Immature natural killer cell (primary cell): ENCODE measurements at regions not wholly inside any gene's neighbourhood (a gene's known extent, or its start where the extent isn't known, plus 50 kb on each side); places are given as distances from the start of the nearest gene placed in this dataset.

Source experiments
- DNase-seq, 3 donors: peaks; one replicate each; pipeline ENCODE4 v3.0.0; 2022; ENCODE audit warnings: mixed read lengths in 1 of 3
- H3K27ac Mint-ChIP-seq, 6 donors: one replicate each; pipeline ENCODE4 v1.8.0; 2020; ENCODE audit warnings: mixed read lengths in 6 of 6, mild to moderate bottlenecking in 5 of 6, inconsistent platforms in 4 of 6, moderate library complexity in 3 of 6
- H3K27me3 Mint-ChIP-seq, 3 donors: one replicate each; pipeline ENCODE4 v1.8.0; 2020 to 2021; ENCODE audit warnings: low read depth in 3 of 3, mild to moderate bottlenecking in 3 of 3, mixed read lengths in 3 of 3, moderate library complexity in 3 of 3, inconsistent platforms in 1 of 3
- H3K36me3 Mint-ChIP-seq, 3 donors: one replicate each; pipeline ENCODE4 v1.8.0; 2020; ENCODE audit warnings: mixed read lengths in 3 of 3, inconsistent platforms in 2 of 3, mild to moderate bottlenecking in 2 of 3
- H3K4me1 Mint-ChIP-seq, 2 donors: one replicate each; pipeline ENCODE4 v1.8.0; 2020; ENCODE audit warnings: inconsistent platforms in 2 of 2, mild to moderate bottlenecking in 2 of 2, mixed read lengths in 2 of 2, moderate library complexity in 1 of 2
- H3K4me3 Mint-ChIP-seq, 5 donors: one replicate each; pipeline ENCODE4 v1.8.0; 2020; ENCODE audit warnings: mild to moderate bottlenecking in 5 of 5, mixed read lengths in 5 of 5, inconsistent platforms in 3 of 5, moderate library complexity in 3 of 5
- H3K9me3 Mint-ChIP-seq, 6 donors: one replicate each; pipeline ENCODE4 v1.8.0; 2020; ENCODE audit warnings: mild to moderate bottlenecking in 6 of 6, mixed read lengths in 6 of 6, inconsistent platforms in 4 of 6, moderate library complexity in 3 of 6

- H3K27ac Mint-ChIP-seq, result no peak overlapping the region
- H3K36me3 Mint-ChIP-seq, result no peaks in the 10 kb centered on the region
- H3K9me3 Mint-ChIP-seq, result peaks cover 0 to 2% (median 0%) of the 10 kb centered on the region in 6 donors
- no peak for DNase-seq
- no peak overlapping the region for H3K4me3 Mint-ChIP-seq
- H3K27me3 Mint-ChIP-seq, result peaks cover 0 to 5% (median 3%) of the 10 kb centered on the region in 3 donors
- no peaks in the 10 kb centered on the region for H3K4me1 Mint-ChIP-seq
These were observed 202.8 kb downstream of the EMX2 start for GRCh38 chr10:117745301-117745700.

DNA sequence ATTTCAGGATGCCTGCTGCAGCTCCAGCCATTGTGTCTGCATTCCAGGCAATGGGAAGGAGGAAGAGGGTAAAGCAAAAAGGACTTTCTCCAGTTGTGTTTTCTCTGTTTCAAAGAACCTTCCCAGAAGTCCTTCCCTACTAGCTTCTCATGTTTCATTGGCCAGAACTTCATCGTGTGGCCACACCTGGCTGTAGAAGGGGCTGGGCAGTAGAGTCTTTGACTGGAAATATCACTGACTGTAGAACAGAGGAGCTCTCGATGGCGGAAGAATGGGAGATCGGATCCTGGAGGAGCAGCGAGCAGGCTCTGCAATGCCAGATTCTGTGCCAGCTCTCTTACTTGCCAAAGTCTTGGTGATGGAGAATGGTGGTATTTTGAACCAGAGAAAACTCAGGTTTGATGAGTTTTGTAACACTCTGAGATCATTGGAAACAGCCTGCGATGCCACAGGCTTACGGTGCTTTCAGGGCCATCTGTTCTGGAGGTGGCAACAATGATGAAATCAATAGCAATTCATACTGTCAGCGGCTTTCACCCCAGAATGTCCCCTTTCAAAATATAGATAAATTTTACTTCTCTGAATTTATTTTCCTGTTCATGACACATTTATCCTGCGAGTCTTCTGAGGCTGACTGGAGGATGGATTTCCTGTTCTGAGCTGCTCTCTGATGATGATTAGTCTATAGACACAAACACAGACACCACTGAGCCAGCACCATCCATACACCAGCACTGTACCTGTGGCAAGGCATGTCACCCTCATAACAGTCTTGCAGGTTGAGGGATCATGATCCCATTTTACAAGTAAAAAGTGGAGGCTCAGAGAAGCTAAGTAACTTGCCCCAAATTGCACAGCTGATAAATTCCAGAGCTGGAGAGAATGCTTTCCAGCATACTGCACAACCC is 204.2 kb downstream of the EMX2 start:
- Mint-ChIP-seq H3K4me1 (no peaks in the 10 kb centered on the region), H3K27me3 (peaks cover 0 to 3% (median 3%) of the 10 kb centered on the region in 3 donors), H3K36me3 (no peaks in the 10 kb centered on the region), H3K9me3 (peaks cover 0 to 2% (median 0%) of the 10 kb centered on the region in 6 donors), H3K27ac (no peak overlapping the region), H3K4me3 (no peak overlapping the region)
- DNase-seq, result no peak

- DNase-seq, result no peak
- no peaks in the 10 kb centered on the region for H3K36me3 Mint-ChIP-seq
- H3K9me3 Mint-ChIP-seq, result peaks cover 0 to 1% (median 0%) of the 10 kb centered on the region in 6 donors
These were observed 205.1 kb downstream of the EMX2 start for GRCh38 chr10:117747636-117748035.

GRCh38 chr10:117748058-117748457 is 205.5 kb downstream of the EMX2 start:
- H3K27me3 Mint-ChIP-seq, result peaks cover 0 to 3% (median under 1%) of the 10 kb centered on the region in 3 donors
- no peak overlapping the region for H3K27ac Mint-ChIP-seq
- no peak for DNase-seq
- peaks cover 0 to 1% (median 0%) of the 10 kb centered on the region in 6 donors for H3K9me3 Mint-ChIP-seq
- no peaks in the 10 kb centered on the region for H3K4me1 Mint-ChIP-seq
- no peaks in the 10 kb centered on the region for H3K36me3 Mint-ChIP-seq
- H3K4me3 Mint-ChIP-seq, result no peak overlapping the region

More at GRCh38 chr10:117747636-117748035, 205.1 kb downstream of the EMX2 start:
- no peak overlapping the region for H3K27ac Mint-ChIP-seq
- no peaks in the 10 kb centered on the region for H3K4me1 Mint-ChIP-seq
- no peak overlapping the region for H3K4me3 Mint-ChIP-seq
- H3K27me3 Mint-ChIP-seq, result peaks cover 0 to 3% (median 2%) of the 10 kb centered on the region in 3 donors

- Mint-ChIP-seq H3K4me3 (no peak overlapping the region), H3K27ac (no peak overlapping the region)
These were observed 208.1 kb downstream of the EMX2 start for GRCh38 chr10:117750616-117751015.

DNA sequence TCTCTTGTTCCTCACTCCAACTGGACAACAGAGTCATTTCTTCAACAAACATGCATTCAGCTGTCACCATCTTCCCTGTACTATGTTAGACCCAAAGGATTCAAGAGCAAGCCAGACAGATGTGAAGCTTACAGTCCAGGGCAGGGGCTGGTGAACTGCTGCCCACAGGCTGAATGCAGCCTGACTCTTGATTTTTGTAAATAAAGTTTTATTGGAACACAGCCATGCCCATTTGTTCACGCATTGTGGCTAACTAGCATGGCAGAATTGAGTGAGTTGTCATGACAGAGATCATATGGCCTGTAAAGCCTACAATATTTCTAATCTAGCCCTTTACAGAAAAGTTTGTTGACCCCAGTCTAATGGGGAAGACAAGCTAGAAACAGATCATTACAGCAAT is 208.7 kb downstream of the EMX2 start:
- peaks cover 0 to 1% (median 0%) of the 10 kb centered on the region in 6 donors for H3K9me3 Mint-ChIP-seq
- no peak overlapping the region for H3K4me3 Mint-ChIP-seq
- no peak overlapping the region for H3K27ac Mint-ChIP-seq
- no peaks in the 10 kb centered on the region for H3K36me3 Mint-ChIP-seq
- H3K27me3 Mint-ChIP-seq, result peaks cover 0 to 5% (median 5%) of the 10 kb centered on the region in 3 donors
- H3K4me1 Mint-ChIP-seq, result no peaks in the 10 kb centered on the region
- no peak for DNase-seq

More at GRCh38 chr10:117750616-117751015, 208.1 kb downstream of the EMX2 start:
- Mint-ChIP-seq H3K9me3 (peaks cover 0 to 1% (median 0%) of the 10 kb centered on the region in 6 donors), H3K27me3 (peaks cover 0 to 5% (median 3%) of the 10 kb centered on the region in 3 donors), H3K36me3 (no peaks in the 10 kb centered on the region), H3K4me1 (no peaks in the 10 kb centered on the region)
- no peak for DNase-seq

GRCh38 chr10:117752103-117752502 is 209.6 kb downstream of the EMX2 start:
- H3K27me3 Mint-ChIP-seq, result peaks cover 0 to 5% (median 5%) of the 10 kb centered on the region in 3 donors
- no peaks in the 10 kb centered on the region for H3K36me3 Mint-ChIP-seq
- H3K4me3 Mint-ChIP-seq, result no peak overlapping the region
- H3K9me3 Mint-ChIP-seq, result peaks cover 0 to 1% (median 0%) of the 10 kb centered on the region in 6 donors
- H3K4me1 Mint-ChIP-seq, result no peaks in the 10 kb centered on the region
- no peak overlapping the region for H3K27ac Mint-ChIP-seq
- no peak for DNase-seq

- H3K27ac Mint-ChIP-seq, result no peak overlapping the region
- no peaks in the 10 kb centered on the region for H3K4me1 Mint-ChIP-seq
These were observed 212.5 kb downstream of the EMX2 start for GRCh38 chr10:117754770-117755658.

DNA sequence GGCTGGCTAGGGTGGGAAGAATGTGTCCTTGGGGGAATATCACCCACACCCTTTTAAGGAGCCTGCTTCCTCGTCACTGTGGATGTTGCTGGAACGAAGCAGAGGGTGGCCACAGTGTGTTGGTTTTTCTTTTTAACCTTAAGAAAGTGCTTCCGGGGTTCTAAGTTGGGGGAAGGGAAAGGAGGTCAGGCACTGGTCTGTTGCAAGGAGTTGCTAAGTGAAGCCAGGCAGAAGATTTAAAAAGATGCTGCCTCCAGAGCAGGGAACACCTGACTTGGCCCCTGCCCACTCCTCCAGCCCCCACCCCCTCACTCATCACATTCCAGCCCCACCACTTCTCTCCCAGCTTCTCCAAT is 213.1 kb downstream of the EMX2 start:
- Mint-ChIP-seq H3K27ac (no peak overlapping the region), H3K9me3 (no peaks in the 10 kb centered on the region), H3K27me3 (peaks cover 5 to 10% (median 6%) of the 10 kb centered on the region in 3 donors), H3K4me1 (no peaks in the 10 kb centered on the region), H3K4me3 (no peak overlapping the region), H3K36me3 (no peaks in the 10 kb centered on the region)
- no peak for DNase-seq

More at GRCh38 chr10:117754770-117755658, 212.5 kb downstream of the EMX2 start:
- Mint-ChIP-seq H3K36me3 (no peaks in the 10 kb centered on the region), H3K9me3 (no peaks in the 10 kb centered on the region), H3K4me3 (no peak overlapping the region), H3K27me3 (peaks cover 4 to 10% (median 5%) of the 10 kb centered on the region in 3 donors)
- DNase-seq, result no peak

DNA sequence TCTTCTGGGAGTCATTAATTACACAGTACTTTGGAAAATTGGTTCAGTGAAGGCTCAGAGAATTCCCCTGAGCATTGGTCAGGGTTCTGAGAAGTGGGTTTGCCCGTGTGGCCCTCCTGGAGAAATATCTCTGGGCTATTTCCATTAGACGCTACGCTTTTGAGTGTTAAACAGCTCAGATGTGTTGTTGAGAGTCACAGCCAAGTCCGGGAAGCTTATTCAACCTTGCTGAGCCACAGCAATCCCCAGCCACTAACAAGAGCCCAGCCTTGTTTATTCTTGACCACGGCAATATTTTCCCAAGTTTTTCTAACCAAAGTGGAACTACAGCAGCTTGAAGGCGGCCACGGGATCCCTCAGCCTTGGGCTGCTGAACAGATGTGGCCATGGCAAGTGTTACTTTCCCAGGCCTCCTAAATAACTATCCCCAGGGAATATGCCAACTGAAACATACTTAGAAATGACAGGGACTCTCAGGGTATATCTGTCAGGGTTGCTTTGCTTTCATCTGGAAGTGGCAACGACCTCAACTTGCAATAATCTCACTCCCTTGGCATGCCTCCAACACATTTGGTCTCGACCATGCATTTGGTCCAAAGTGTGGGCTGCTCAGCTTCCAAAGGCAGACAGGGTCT is 214.7 kb downstream of the EMX2 start:
- no peak for DNase-seq
- Mint-ChIP-seq H3K4me1 (no peaks in the 10 kb centered on the region), H3K36me3 (no peaks in the 10 kb centered on the region), H3K9me3 (no peaks in the 10 kb centered on the region), H3K27me3 (peaks cover 6 to 10% (median 8%) of the 10 kb centered on the region in 3 donors), H3K4me3 (no peak overlapping the region), H3K27ac (no peak overlapping the region)

GRCh38 chr10:117759266-117759665 is 216.7 kb downstream of the EMX2 start:
- Mint-ChIP-seq H3K27ac (no peak overlapping the region), H3K9me3 (no peaks in the 10 kb centered on the region), H3K36me3 (no peaks in the 10 kb centered on the region), H3K4me1 (no peaks in the 10 kb centered on the region), H3K27me3 (peaks cover 6 to 8% (median 7%) of the 10 kb centered on the region in 3 donors), H3K4me3 (no peak overlapping the region)
- DNase-seq, result no peak

DNA sequence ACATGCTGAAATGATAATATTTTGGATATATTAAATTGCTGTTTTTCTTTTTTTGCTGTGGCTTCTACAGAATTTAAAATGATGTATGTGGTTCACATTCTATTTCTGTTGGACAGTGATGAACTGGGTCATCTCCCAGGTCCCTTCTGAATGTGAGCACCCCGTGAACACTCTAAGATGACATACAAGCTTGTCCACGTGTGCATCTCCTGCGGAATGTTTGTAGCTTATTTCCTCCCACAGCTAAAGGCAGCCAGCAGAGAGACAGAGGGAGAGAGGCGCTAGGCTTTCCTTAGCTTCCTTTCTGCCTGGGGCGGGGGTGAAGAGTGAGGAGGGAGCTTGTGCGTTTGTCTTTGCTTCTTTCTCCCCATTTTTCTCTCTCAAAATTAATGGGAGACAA is 219.1 kb downstream of the EMX2 start:
- Mint-ChIP-seq H3K4me3 (no peak overlapping the region), H3K27ac (no peak overlapping the region), H3K4me1 (no peaks in the 10 kb centered on the region), H3K27me3 (peaks cover 6 to 9% (median 7%) of the 10 kb centered on the region in 3 donors), H3K9me3 (no peaks in the 10 kb centered on the region), H3K36me3 (no peaks in the 10 kb centered on the region)
- DNase-seq, result no peak

- Mint-ChIP-seq H3K9me3 (no peaks in the 10 kb centered on the region), H3K4me3 (no peak overlapping the region), H3K4me1 (no peaks in the 10 kb centered on the region), H3K36me3 (no peaks in the 10 kb centered on the region), H3K27ac (no peak overlapping the region), H3K27me3 (peaks cover 7 to 9% (median 8%) of the 10 kb centered on the region in 3 donors)
- DNase-seq, result no peak
These were observed 219.7 kb downstream of the EMX2 start for GRCh38 chr10:117762126-117762818.
